ENCODE measurements at regions not wholly inside any gene's neighbourhood (a gene's known extent, or its start where the extent isn't known, plus 50 kb on each side); places are given as distances from the start of the nearest gene placed in this dataset.

GRCh38 chr5:152246401-152246800, 158.7 kb downstream of the NMUR2 start:
- CTCF ChIA-PET = no interaction called here
- intact Hi-C loops (cut with micrococcal nuclease; ENCODE audit: unreplicated experiment) = no loop called here
- SMC1A ChIA-PET (ENCODE audit: uncharacterized antibody, unreplicated experiment) = interaction anchor here (0.6 kb wide), 1 partner anchor 21 kb away, joined by 4 read pairs; no protein-coding TSS in a partner anchor
- Histone ChIP-seq H3K4me2 (ENCODE audit: control insufficient read depth, insufficient read depth) (no peak overlapping the region), H2AFZ (ENCODE audit: control insufficient read depth, low read depth, low read length) (no peak overlapping the region), H3K36me3 (ENCODE audit: control insufficient read depth in 2 of 2, insufficient read depth in 2 of 2, low read length in 1 of 2) (no peaks in the 10 kb centered on the region), H3K9ac (ENCODE audit: control insufficient read depth, insufficient read depth, low read length) (no peak overlapping the region), H3K27ac (ENCODE audit: control insufficient read depth, insufficient read depth) (no peak overlapping the region), H3K9me3 (replicated peaks; ENCODE audit: control insufficient read depth, insufficient read depth, low read length) (no peaks in the 10 kb centered on the region), H3K27me3 (replicated peaks in 1 of 2; ENCODE audit: control insufficient read depth in 2 of 2, insufficient read depth in 2 of 2, low read length in 1 of 2) (no peaks in the 10 kb centered on the region), H3K79me2 (ENCODE audit: control insufficient read depth, insufficient read depth, low read length) (no peaks in the 10 kb centered on the region), H3K4me3 (no peak overlapping the region), H4K20me1 (ENCODE audit: control insufficient read depth, insufficient read depth) (no peaks in the 10 kb centered on the region), H3K4me1 (ENCODE audit: control insufficient read depth, insufficient read depth, low read length) (no peaks in the 10 kb centered on the region)
- in situ Hi-C loops (cut with MboI) = no loop called here
- POLR2A ChIA-PET = no interaction called here
- ATAC-seq = no peak
- no peak for FAIRE-seq
- BruUV-seq (replicated peaks) = no TSS peak
- under 1% methylated on average over 5 of the region's 5 CpGs for WGBS (ENCODE audit: insufficient coverage, insufficient replicate concordance, low lambda C conversion rate, missing lambda C conversion rate)
- DNase-seq (ENCODE audit: low read depth, low spot score) = no peak
- TF ChIP-seq REST (IDR thresholded peaks at IDR 0.05; ENCODE audit: low read depth, low read length) (peak; percentile 88), BCL3 (IDR thresholded peaks at IDR 0.05; ENCODE audit: borderline replicate concordance, insufficient read depth, low read depth, low read length, poor library complexity, severe bottlenecking) (no peak)
- RAD21 ChIA-PET (ENCODE audit: unreplicated experiment) = no interaction called here
